Vagina (tissue), 2 donors: ENCODE measurements at regions not wholly inside any gene's neighbourhood (a gene's known extent, or its start where the extent isn't known, plus 50 kb on each side); places are given as distances from the start of the nearest gene placed in this dataset.

ENCODE experiments used
- POLR2A ChIP-seq, 2 donors: fragments of 450-650 bp; IDR thresholded peaks; one replicate each; pipeline ENCODE4 v1.6.1; 2017; ENCODE audit warnings: antibody characterized with exemption in 2 of 2, mild to moderate bottlenecking in 2 of 2, moderate library complexity in 2 of 2
- TF ChIP-seq, protein P1 (sequence below), 3 experiments: fragments of 450-650 bp in 2 of 3; fragments of 200-600 bp in 1 of 3; sonication (generic) in 1 of 3; IDR thresholded peaks; one replicate each; pipeline ENCODE4 v1.5.1; 2017 to 2019; ENCODE audit warnings: antibody characterized with exemption in 3 of 3, mild to moderate bottlenecking in 2 of 3, moderate library complexity in 2 of 3

DNA sequence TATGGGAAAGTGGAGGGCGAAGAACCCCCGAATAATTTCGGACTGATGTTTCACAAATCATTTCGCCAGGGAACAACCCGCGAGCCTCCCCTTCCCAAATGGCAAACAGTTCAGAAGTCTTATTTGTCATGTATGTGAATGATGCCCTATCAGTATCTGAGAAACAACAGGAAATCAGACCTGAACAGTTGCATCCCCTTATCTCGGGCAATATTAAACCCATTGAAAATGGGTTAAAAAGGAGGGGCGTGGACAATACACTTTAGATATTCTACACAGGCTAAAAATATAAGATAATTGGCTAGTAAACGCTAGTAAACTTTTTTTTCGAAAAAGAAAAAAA, 1003.3 kb upstream of the NR2F2 start:
- TF ChIP-seq, protein P1, sequence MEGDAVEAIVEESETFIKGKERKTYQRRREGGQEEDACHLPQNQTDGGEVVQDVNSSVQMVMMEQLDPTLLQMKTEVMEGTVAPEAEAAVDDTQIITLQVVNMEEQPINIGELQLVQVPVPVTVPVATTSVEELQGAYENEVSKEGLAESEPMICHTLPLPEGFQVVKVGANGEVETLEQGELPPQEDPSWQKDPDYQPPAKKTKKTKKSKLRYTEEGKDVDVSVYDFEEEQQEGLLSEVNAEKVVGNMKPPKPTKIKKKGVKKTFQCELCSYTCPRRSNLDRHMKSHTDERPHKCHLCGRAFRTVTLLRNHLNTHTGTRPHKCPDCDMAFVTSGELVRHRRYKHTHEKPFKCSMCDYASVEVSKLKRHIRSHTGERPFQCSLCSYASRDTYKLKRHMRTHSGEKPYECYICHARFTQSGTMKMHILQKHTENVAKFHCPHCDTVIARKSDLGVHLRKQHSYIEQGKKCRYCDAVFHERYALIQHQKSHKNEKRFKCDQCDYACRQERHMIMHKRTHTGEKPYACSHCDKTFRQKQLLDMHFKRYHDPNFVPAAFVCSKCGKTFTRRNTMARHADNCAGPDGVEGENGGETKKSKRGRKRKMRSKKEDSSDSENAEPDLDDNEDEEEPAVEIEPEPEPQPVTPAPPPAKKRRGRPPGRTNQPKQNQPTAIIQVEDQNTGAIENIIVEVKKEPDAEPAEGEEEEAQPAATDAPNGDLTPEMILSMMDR (IDR thresholded peaks at IDR 0.05) = no peak
- no peak for TF ChIP-seq POLR2A (IDR thresholded peaks at IDR 0.05)
